ENCODE measurements at regions not wholly inside any gene's neighbourhood (a gene's known extent, or its start where the extent isn't known, plus 50 kb on each side); places are given as distances from the start of the nearest gene placed in this dataset.

DNA sequence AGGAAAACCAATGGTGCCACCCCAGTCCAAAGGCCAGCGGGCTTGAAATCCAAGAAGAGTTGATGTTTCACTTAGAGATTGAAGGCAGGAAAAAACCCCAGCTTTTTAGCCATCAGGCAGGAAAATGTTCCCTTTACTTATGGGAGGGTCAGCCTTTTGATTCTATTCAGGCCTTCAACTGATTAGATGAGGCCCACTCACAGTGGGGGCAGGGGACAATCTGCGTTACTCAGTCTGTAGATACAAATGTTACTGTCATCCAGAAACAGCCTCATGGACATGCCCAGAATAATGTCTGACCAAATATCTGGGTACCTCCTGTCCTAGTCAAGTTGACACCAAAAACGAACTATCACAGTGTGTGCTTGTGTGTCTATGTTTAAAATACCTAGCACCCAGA is 121.2 kb upstream of the KCNQ5 start:
- TF ChIP-seq, protein P1, sequence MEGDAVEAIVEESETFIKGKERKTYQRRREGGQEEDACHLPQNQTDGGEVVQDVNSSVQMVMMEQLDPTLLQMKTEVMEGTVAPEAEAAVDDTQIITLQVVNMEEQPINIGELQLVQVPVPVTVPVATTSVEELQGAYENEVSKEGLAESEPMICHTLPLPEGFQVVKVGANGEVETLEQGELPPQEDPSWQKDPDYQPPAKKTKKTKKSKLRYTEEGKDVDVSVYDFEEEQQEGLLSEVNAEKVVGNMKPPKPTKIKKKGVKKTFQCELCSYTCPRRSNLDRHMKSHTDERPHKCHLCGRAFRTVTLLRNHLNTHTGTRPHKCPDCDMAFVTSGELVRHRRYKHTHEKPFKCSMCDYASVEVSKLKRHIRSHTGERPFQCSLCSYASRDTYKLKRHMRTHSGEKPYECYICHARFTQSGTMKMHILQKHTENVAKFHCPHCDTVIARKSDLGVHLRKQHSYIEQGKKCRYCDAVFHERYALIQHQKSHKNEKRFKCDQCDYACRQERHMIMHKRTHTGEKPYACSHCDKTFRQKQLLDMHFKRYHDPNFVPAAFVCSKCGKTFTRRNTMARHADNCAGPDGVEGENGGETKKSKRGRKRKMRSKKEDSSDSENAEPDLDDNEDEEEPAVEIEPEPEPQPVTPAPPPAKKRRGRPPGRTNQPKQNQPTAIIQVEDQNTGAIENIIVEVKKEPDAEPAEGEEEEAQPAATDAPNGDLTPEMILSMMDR (IDR thresholded peaks at IDR 0.05; ENCODE audit: borderline replicate concordance, extremely low read depth, insufficient read depth): no peak
- H3K4me1 ChIP-seq (ENCODE audit: control insufficient read depth in 2 of 3, insufficient read depth in 2 of 3, low read depth in 1 of 3, low read length in 3 of 3): no peaks in the 10 kb centered on the region
- intact Hi-C loops (cut with DNase I): no loop called here
- DNase-seq (no peak), FAIRE-seq (no peak)
- H3K27me3 ChIP-seq (ENCODE audit: control insufficient read depth, insufficient read depth, low read length): no peaks in the 10 kb centered on the region
- no peak overlapping the region for H3K9ac ChIP-seq (ENCODE audit: low read length in 3 of 3)
- no peak overlapping the region for H3K27ac ChIP-seq (ENCODE audit: low read depth in 2 of 2, low read length in 2 of 2)
- H3K9me3 ChIP-seq (ENCODE audit: control insufficient read depth in 2 of 3, insufficient read depth in 1 of 3, low read length in 3 of 3): no peaks in the 10 kb centered on the region
- no peaks in the 10 kb centered on the region for H3K36me3 ChIP-seq (ENCODE audit: control insufficient read depth in 2 of 3, insufficient read depth in 3 of 3, low read length in 3 of 3)
- no peak overlapping the region for H3K4me3 ChIP-seq (ENCODE audit: low read length in 3 of 3)

DNA sequence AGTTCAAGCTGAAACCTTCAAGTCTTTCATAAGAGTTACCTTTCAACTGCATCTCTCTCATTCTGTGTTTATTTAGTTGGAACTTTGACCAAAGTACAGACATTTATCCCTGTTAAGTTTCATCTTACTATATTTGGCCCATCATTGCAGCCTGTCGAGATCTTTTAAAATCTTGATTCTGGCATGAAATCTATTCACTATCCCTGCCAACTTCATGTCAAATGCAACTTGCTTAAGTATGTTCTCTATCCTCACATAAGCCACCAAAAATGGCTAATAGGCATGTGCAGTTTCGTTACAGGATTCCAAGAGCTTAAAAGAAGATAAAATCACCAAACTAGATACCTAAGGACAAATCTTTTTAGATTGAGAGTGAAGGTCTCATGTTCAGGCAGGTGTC is 117.5 kb upstream of the KCNQ5 start:
- Histone ChIP-seq H3K9me3 (ENCODE audit: control insufficient read depth in 2 of 3, insufficient read depth in 1 of 3, low read length in 3 of 3) (no peaks in the 10 kb centered on the region), H3K9ac (ENCODE audit: low read length in 3 of 3) (no peak overlapping the region), H3K27me3 (ENCODE audit: control insufficient read depth, insufficient read depth, low read length) (no peaks in the 10 kb centered on the region), H3K4me1 (ENCODE audit: control insufficient read depth in 2 of 3, insufficient read depth in 2 of 3, low read depth in 1 of 3, low read length in 3 of 3) (no peaks in the 10 kb centered on the region), H3K36me3 (ENCODE audit: control insufficient read depth in 2 of 3, insufficient read depth in 3 of 3, low read length in 3 of 3) (no peaks in the 10 kb centered on the region), H3K27ac (ENCODE audit: low read depth in 2 of 2, low read length in 2 of 2) (no peak overlapping the region), H3K4me3 (ENCODE audit: low read length in 3 of 3) (no peak overlapping the region)
- DNase-seq: no peak
- FAIRE-seq: no peak
- intact Hi-C loops (cut with DNase I): no loop called here
- TF ChIP-seq, protein P1 (IDR thresholded peaks at IDR 0.05; ENCODE audit: borderline replicate concordance, extremely low read depth, insufficient read depth): no peak

DNA sequence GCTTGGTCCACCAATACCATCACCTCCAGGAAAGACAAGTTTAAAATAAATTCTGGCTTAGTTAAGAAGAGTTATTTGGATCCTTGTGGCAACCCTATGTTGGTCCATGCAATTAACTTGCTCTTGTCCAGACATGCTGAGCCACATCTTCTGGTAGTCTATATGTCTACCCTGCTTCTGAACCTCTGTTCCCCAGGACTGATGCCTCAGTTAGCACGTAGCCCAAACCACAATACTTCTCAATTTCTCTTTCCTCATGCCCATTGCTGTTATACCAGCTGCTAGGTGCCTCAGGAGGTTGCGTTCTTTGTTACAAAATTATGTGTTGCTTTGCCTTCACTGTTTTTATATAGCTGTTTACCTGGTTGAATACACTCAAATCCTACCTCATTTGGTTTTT is 116.4 kb upstream of the KCNQ5 start:
- DNase-seq (no peak), FAIRE-seq (no peak)
- H3K4me1 ChIP-seq (ENCODE audit: control insufficient read depth in 2 of 3, insufficient read depth in 2 of 3, low read depth in 1 of 3, low read length in 3 of 3): no peaks in the 10 kb centered on the region
- H3K9ac ChIP-seq (ENCODE audit: low read length in 3 of 3): no peak overlapping the region
- intact Hi-C loops (cut with DNase I): no loop called here
- no peak overlapping the region for H3K4me3 ChIP-seq (ENCODE audit: low read length in 3 of 3)
- H3K27ac ChIP-seq (ENCODE audit: low read depth in 2 of 2, low read length in 2 of 2): no peak overlapping the region
- no peaks in the 10 kb centered on the region for H3K27me3 ChIP-seq (ENCODE audit: control insufficient read depth, insufficient read depth, low read length)
- TF ChIP-seq, protein P1 (IDR thresholded peaks at IDR 0.05; ENCODE audit: borderline replicate concordance, extremely low read depth, insufficient read depth): no peak
- H3K9me3 ChIP-seq (ENCODE audit: control insufficient read depth in 2 of 3, insufficient read depth in 1 of 3, low read length in 3 of 3): no peaks in the 10 kb centered on the region
- no peaks in the 10 kb centered on the region for H3K36me3 ChIP-seq (ENCODE audit: control insufficient read depth in 2 of 3, insufficient read depth in 3 of 3, low read length in 3 of 3)

DNA sequence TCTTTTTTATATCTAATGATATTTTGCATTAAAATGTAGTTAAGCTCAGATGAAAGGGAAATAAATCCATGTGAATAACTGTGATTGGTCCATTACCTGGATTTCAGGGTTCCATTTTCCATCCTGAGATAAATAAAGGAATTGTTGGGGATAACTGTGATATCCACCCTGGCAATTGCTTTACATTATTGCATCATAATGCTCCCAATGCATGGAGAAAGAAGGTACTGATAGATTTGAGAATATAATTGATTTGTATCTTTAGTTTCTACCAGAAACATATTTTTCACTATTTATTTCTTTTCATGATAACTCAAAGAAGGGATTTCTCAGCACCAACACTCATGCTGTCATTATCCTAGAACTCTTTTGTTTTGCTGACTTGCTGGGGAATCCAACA is 102.0 kb upstream of the KCNQ5 start:
- H3K9me3 ChIP-seq (ENCODE audit: control insufficient read depth in 2 of 3, insufficient read depth in 1 of 3, low read length in 3 of 3): no peaks in the 10 kb centered on the region
- intact Hi-C loops (cut with DNase I): no loop called here
- no peak overlapping the region for H3K27ac ChIP-seq (ENCODE audit: low read depth in 2 of 2, low read length in 2 of 2)
- no peak overlapping the region for H3K4me3 ChIP-seq (ENCODE audit: low read length in 3 of 3)
- DNase-seq: no peak
- no peak overlapping the region for H3K9ac ChIP-seq (ENCODE audit: low read length in 3 of 3)
- no peaks in the 10 kb centered on the region for H3K4me1 ChIP-seq (ENCODE audit: control insufficient read depth in 2 of 3, insufficient read depth in 2 of 3, low read depth in 1 of 3, low read length in 3 of 3)
- no peaks in the 10 kb centered on the region for H3K36me3 ChIP-seq (ENCODE audit: control insufficient read depth in 2 of 3, insufficient read depth in 3 of 3, low read length in 3 of 3)
- TF ChIP-seq, protein P1 (IDR thresholded peaks at IDR 0.05; ENCODE audit: borderline replicate concordance, extremely low read depth, insufficient read depth): no peak
- no peaks in the 10 kb centered on the region for H3K27me3 ChIP-seq (ENCODE audit: control insufficient read depth, insufficient read depth, low read length)
- FAIRE-seq: no peak

Measured in kidney (tissue), 13 donors.